MM.1S (cell line): ENCODE measurements at regions not wholly inside any gene's neighbourhood (a gene's known extent, or its start where the extent isn't known, plus 50 kb on each side); places are given as distances from the start of the nearest gene placed in this dataset.

Source experiments
- DNase-seq: peaks from one replicate; pipeline ENCODE4 v3.0.0-alpha.2; 2015
- H2AFZ ChIP-seq: fragments of 300-600 bp; sonication (generic); 2 replicates; pipeline ENCODE4 v1.6.0; 2016; ENCODE audit warnings: antibody characterized with exemption, low read length
- H3F3A ChIP-seq: fragments of 300-600 bp; sonication (generic); 2 replicates; pipeline ENCODE4 v1.6.1; 2016; ENCODE audit warnings: mild to moderate bottlenecking, antibody characterized with exemption, low read length, moderate library complexity, mixed read lengths; ENCODE audit not compliant: insufficient read depth
- H3K27ac ChIP-seq: fragments of 300-600 bp; sonication (generic); 2 replicates; pipeline ENCODE4 v1.5.1; 2016; ENCODE audit warnings: mild to moderate bottlenecking, low read length
- H3K27me3 ChIP-seq: fragments of 300-600 bp; sonication (generic); replicated peaks from 2 replicates; pipeline ENCODE4 v1.6.0; 2016; ENCODE audit warnings: low read length; ENCODE audit not compliant: insufficient read depth
- H3K36me3 ChIP-seq: fragments of 300-600 bp; sonication (generic); replicated peaks from 2 replicates; pipeline ENCODE4 v1.6.1; 2016; ENCODE audit warnings: mild to moderate bottlenecking, low read length, mixed read lengths; ENCODE audit not compliant: insufficient read depth
- H3K4me1 ChIP-seq: fragments of 300-600 bp; sonication (generic); 2 replicates; pipeline ENCODE4 v1.6.1; 2016; ENCODE audit warnings: low read length, mixed read lengths
- H3K4me2 ChIP-seq: fragments of 300-600 bp; sonication (generic); 2 replicates; pipeline ENCODE4 v1.6.0; 2016; ENCODE audit warnings: low read depth, low read length
- H3K4me3 ChIP-seq: fragments of 300-600 bp; sonication (generic); 2 replicates; pipeline ENCODE4 v1.5.1; 2016; ENCODE audit warnings: low read length, mixed read lengths
- H3K79me2 ChIP-seq: fragments of 300-600 bp; sonication (generic); 2 replicates; pipeline ENCODE4 v1.6.1; 2016; ENCODE audit warnings: mixed run types, low read length, mixed read lengths
- H3K9ac ChIP-seq: fragments of 300-600 bp; sonication (generic); 2 replicates; pipeline ENCODE4 v1.6.1; 2016; ENCODE audit warnings: low read length, mixed read lengths
- H3K9me2 ChIP-seq: fragments of 300-600 bp; sonication (generic); replicated peaks from 2 replicates; pipeline ENCODE4 v1.6.1; 2016; ENCODE audit warnings: mild to moderate bottlenecking, low read length, mixed read lengths; ENCODE audit not compliant: insufficient read depth
- H3K9me3 ChIP-seq: fragments of 300-600 bp; sonication (generic); replicated peaks from 2 replicates; pipeline ENCODE4 v1.6.1; 2016; ENCODE audit warnings: mild to moderate bottlenecking, low read length, mixed read lengths; ENCODE audit not compliant: insufficient read depth
- H4K20me1 ChIP-seq: fragments of 300-600 bp; sonication (generic); 2 replicates; pipeline ENCODE4 v1.6.1; 2016; ENCODE audit warnings: mild to moderate bottlenecking, low read length, moderate library complexity, mixed read lengths; ENCODE audit not compliant: insufficient read depth
- EZH2 ChIP-seq: fragments of 300-600 bp; sonication (generic); optimal IDR thresholded peaks from 2 replicates; pipeline ENCODE3; 2017; ENCODE audit warnings: low read depth, mild to moderate bottlenecking, antibody characterized with exemption, low read length, mixed read lengths
- EZH2phosphoT487 ChIP-seq: fragments of 300-600 bp; sonication (generic); IDR thresholded peaks from 2 replicates; pipeline ENCODE4 v1.6.1; 2018; ENCODE audit warnings: antibody characterized with exemption, low read length
- TF ChIP-seq, protein P1 (sequence below): fragments of 300-600 bp; sonication (generic); IDR thresholded peaks from 2 replicates; pipeline ENCODE4 v1.5.1; 2016; ENCODE audit warnings: antibody characterized with exemption, low read length, mixed read lengths

DNA sequence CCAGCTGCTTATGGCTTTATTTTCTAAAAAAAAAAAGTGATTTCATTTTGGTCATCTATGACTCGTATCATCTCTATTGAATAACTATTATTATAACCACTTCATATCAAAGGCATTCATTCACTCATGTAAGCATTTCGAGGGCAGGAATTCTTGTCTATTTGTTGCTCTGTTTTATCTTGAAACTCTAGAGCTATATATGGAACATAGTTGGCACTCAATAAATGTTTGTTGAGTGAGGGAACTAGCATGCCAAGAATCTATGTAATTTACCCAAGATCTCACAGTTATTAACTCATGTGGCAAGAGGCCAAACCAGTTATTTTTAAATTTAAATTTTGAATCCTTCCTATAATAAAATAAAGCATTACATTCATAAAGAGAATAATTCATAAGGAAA is 470.1 kb downstream of the TMX3 start:
- H3K4me2 ChIP-seq: no peak overlapping the region
- H3K9ac ChIP-seq: no peak overlapping the region
- no peak overlapping the region for H3K27ac ChIP-seq
- no peaks in the 10 kb centered on the region for H3K36me3 ChIP-seq
- H3K9me3 ChIP-seq: no peaks in the 10 kb centered on the region
- no peak for DNase-seq
- TF ChIP-seq EZH2phosphoT487 (no peak), EZH2 (no peak)
- TF ChIP-seq, protein P1, sequence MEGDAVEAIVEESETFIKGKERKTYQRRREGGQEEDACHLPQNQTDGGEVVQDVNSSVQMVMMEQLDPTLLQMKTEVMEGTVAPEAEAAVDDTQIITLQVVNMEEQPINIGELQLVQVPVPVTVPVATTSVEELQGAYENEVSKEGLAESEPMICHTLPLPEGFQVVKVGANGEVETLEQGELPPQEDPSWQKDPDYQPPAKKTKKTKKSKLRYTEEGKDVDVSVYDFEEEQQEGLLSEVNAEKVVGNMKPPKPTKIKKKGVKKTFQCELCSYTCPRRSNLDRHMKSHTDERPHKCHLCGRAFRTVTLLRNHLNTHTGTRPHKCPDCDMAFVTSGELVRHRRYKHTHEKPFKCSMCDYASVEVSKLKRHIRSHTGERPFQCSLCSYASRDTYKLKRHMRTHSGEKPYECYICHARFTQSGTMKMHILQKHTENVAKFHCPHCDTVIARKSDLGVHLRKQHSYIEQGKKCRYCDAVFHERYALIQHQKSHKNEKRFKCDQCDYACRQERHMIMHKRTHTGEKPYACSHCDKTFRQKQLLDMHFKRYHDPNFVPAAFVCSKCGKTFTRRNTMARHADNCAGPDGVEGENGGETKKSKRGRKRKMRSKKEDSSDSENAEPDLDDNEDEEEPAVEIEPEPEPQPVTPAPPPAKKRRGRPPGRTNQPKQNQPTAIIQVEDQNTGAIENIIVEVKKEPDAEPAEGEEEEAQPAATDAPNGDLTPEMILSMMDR: no peak
- no peaks in the 10 kb centered on the region for H3K27me3 ChIP-seq
- no peaks in the 10 kb centered on the region for H3K9me2 ChIP-seq
- H4K20me1 ChIP-seq: no peaks in the 10 kb centered on the region
- no peak overlapping the region for H3K4me3 ChIP-seq
- H3K79me2 ChIP-seq: no peaks in the 10 kb centered on the region
- no peak overlapping the region for H2AFZ ChIP-seq
- H3F3A ChIP-seq: no peaks in the 10 kb centered on the region
- H3K4me1 ChIP-seq: no peaks in the 10 kb centered on the region

DNA sequence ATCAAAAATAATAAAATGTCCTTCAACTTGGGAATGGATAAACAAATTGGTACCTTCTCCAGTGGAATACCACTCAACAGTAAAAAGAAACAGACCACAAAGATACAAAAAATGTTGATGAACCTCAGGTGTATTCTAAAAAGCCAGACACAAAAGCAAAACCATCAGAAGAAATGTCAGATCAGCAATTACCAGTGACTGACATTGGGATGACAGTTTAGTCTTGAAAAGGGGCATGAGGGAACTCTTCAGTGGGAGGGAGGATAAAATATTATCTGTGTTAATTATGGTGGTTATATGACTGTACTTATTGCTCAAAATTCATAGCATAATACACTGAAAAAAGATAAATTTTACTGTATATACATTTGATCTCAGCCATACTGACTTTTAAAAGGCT is 473.0 kb downstream of the TMX3 start:
- H3K9me3 ChIP-seq: no peaks in the 10 kb centered on the region
- no peak overlapping the region for H2AFZ ChIP-seq
- H3K27me3 ChIP-seq: no peaks in the 10 kb centered on the region
- TF ChIP-seq EZH2phosphoT487: no peak
- TF ChIP-seq, protein P1: no peak
- TF ChIP-seq EZH2: no peak
- H3K4me3 ChIP-seq: no peak overlapping the region
- H3K36me3 ChIP-seq: no peaks in the 10 kb centered on the region
- DNase-seq: no peak
- no peaks in the 10 kb centered on the region for H3F3A ChIP-seq
- no peak overlapping the region for H3K9ac ChIP-seq
- H3K79me2 ChIP-seq: no peaks in the 10 kb centered on the region
- no peaks in the 10 kb centered on the region for H3K9me2 ChIP-seq
- no peaks in the 10 kb centered on the region for H3K4me1 ChIP-seq
- no peaks in the 10 kb centered on the region for H4K20me1 ChIP-seq
- H3K4me2 ChIP-seq: no peak overlapping the region
- H3K27ac ChIP-seq: no peak overlapping the region

DNA sequence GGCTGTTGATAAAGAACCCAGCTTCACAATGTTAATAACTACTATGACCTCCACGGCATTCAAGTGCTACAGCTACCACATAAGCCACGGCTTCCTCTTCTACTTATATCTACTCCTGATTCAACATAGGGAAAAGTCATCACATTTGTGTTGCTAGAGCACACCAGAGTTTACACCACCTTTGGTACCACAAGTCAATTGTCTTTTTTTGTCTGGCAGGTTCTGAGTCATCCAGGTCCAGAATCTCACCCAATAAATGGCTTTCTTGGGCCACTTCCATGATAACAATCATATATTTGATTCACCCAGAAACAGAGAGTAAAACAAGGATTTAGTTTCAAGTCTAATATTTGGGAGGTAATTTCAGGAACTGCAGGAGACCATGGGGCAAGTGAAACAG is 480.2 kb downstream of the TMX3 start:
- no peak overlapping the region for H3K9ac ChIP-seq
- H3K9me2 ChIP-seq: no peaks in the 10 kb centered on the region
- no peak overlapping the region for H3K4me3 ChIP-seq
- H3K27ac ChIP-seq: no peak overlapping the region
- H3K4me2 ChIP-seq: no peak overlapping the region
- no peaks in the 10 kb centered on the region for H4K20me1 ChIP-seq
- TF ChIP-seq, protein P1: no peak
- no peak for TF ChIP-seq EZH2
- no peak for TF ChIP-seq EZH2phosphoT487
- H3K9me3 ChIP-seq: no peaks in the 10 kb centered on the region
- H3K79me2 ChIP-seq: no peaks in the 10 kb centered on the region
- H3F3A ChIP-seq: no peaks in the 10 kb centered on the region
- DNase-seq: no peak
- H3K36me3 ChIP-seq: no peaks in the 10 kb centered on the region
- no peaks in the 10 kb centered on the region for H3K4me1 ChIP-seq
- H2AFZ ChIP-seq: no peak overlapping the region
- no peaks in the 10 kb centered on the region for H3K27me3 ChIP-seq
